ENCODE measurements at regions not wholly inside any gene's neighbourhood (a gene's known extent, or its start where the extent isn't known, plus 50 kb on each side); places are given as distances from the start of the nearest gene placed in this dataset.

DNA sequence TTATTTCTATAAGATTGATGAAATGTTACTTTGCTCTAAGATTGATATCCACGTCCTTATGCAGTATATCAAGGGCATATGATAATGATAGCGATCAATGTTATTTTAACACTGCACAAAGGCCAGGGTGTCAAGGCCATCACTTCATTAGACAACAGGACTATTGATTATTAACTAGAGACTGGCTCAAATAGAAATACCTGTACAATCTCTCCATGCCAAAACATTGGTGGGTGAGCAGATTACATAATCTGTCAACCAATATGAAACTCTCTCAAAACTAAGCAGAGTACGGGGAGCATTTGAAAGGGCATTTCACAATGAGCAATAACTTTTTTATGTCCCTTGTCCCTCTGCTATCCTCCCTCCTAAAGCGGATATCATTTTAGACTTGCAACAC lies 566.5 kb upstream of the PKN2 start:
- Histone ChIP-seq H3K4me1 (ENCODE audit: control insufficient read depth, insufficient read depth, low read length) (no peaks in the 10 kb centered on the region), H3K4me3 (ENCODE audit: low read length) (no peak overlapping the region), H3K27me3 (ENCODE audit: control insufficient read depth, insufficient read depth, low read length, poor library complexity, severe bottlenecking) (no peaks in the 10 kb centered on the region), H3K9ac (ENCODE audit: extremely low read depth, low read length, poor library complexity, severe bottlenecking) (no peak overlapping the region), H3K27ac (ENCODE audit: low read depth, low read length) (no peak overlapping the region), H3K36me3 (ENCODE audit: control insufficient read depth, insufficient read depth, low read length) (no peaks in the 10 kb centered on the region), H3K9me3 (ENCODE audit: control insufficient read depth, low read length) (no peaks in the 10 kb centered on the region)
- TF ChIP-seq, protein P1, sequence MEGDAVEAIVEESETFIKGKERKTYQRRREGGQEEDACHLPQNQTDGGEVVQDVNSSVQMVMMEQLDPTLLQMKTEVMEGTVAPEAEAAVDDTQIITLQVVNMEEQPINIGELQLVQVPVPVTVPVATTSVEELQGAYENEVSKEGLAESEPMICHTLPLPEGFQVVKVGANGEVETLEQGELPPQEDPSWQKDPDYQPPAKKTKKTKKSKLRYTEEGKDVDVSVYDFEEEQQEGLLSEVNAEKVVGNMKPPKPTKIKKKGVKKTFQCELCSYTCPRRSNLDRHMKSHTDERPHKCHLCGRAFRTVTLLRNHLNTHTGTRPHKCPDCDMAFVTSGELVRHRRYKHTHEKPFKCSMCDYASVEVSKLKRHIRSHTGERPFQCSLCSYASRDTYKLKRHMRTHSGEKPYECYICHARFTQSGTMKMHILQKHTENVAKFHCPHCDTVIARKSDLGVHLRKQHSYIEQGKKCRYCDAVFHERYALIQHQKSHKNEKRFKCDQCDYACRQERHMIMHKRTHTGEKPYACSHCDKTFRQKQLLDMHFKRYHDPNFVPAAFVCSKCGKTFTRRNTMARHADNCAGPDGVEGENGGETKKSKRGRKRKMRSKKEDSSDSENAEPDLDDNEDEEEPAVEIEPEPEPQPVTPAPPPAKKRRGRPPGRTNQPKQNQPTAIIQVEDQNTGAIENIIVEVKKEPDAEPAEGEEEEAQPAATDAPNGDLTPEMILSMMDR (conservative IDR thresholded peaks at IDR 0.05) = no peak
- DNase-seq = no peak
- Mint-ChIP-seq H3K27ac (no peak overlapping the region), H3K4me3 (no peak overlapping the region), H3K4me1 (no peaks in the 10 kb centered on the region), H3K9me3 (no peaks in the 10 kb centered on the region), H3K27me3 (ENCODE audit: insufficient read depth) (no peaks in the 10 kb centered on the region), H3K36me3 (ENCODE audit: low read depth) (no peaks in the 10 kb centered on the region)
- 90 to 94% methylated on average over 2 to 4 of the region's 4 CpGs for WGBS, 2 experiments (ENCODE audit: insufficient coverage in 1 of 2, insufficient read length in 1 of 2)

DNA sequence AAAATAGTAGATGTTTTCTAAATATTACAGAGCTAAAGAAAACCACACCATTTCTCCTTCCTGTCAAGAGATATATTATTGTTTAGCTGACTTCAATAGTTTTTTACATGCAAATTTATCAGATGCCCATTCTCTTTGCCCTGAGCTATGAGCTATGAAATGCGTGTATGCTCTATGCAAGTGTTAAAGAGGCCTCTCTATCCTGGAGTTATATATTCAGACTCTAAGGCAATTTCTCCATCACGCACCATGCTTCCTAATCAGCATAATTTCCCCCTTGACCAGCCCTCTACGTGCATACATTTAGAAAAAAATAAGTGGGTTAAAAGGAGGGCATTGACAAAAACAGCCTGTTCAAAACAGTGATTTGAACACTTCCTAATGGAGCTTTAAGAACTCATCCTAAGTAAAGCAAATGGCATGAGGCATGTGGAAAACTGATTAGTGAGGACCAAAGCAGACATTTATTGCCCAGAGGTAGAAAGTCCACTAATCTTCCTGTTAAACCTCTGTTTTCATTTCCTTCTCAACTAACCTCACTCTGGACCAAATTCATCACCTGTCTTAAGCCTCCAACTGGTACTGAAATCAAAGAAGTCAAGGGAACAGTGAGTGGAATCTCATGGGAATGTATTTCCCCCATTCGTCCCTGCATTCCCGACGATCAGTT lies 565.8 kb upstream of the PKN2 start:
- Histone ChIP-seq H3K4me3 (ENCODE audit: low read length) (no peak overlapping the region), H3K27ac (ENCODE audit: low read depth, low read length) (no peak overlapping the region), H3K36me3 (ENCODE audit: control insufficient read depth, insufficient read depth, low read length) (no peaks in the 10 kb centered on the region), H3K9ac (ENCODE audit: extremely low read depth, low read length, poor library complexity, severe bottlenecking) (no peak overlapping the region), H3K9me3 (ENCODE audit: control insufficient read depth, low read length) (no peaks in the 10 kb centered on the region), H3K27me3 (ENCODE audit: control insufficient read depth, insufficient read depth, low read length, poor library complexity, severe bottlenecking) (no peaks in the 10 kb centered on the region), H3K4me1 (ENCODE audit: control insufficient read depth, insufficient read depth, low read length) (no peaks in the 10 kb centered on the region)
- Mint-ChIP-seq H3K27ac (no peak overlapping the region), H3K9me3 (no peaks in the 10 kb centered on the region), H3K4me3 (no peak overlapping the region), H3K36me3 (ENCODE audit: low read depth) (no peaks in the 10 kb centered on the region), H3K4me1 (no peaks in the 10 kb centered on the region), H3K27me3 (ENCODE audit: insufficient read depth) (no peaks in the 10 kb centered on the region)
- no peak for DNase-seq
- TF ChIP-seq, protein P1 (conservative IDR thresholded peaks at IDR 0.05) = no peak
- WGBS, 2 experiments (ENCODE audit: insufficient coverage in 1 of 2, insufficient read length in 1 of 2) = 69 to 77% methylated on average over 3 to 6 of the region's 6 CpGs

DNA sequence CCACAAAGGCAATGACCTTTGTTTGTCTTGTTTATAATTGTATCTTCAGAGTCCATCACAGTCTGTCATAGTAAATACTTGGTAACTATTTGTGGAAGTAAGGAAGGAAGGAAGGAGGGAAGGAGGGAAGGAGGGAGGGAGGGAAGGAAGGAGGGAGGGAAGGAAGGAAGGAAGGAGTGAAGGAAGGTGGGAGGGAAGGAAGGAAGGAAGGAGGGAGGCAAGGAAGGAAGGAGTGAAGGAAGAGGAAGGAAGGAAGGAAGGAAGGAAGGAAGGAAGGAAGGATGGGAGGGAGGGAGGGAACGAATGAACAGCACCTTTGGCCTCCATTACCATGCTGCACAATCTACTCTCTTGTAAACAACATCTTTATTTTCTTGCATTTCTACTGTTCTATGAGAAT lies 559.5 kb upstream of the PKN2 start:
- H3K9me3 ChIP-seq (ENCODE audit: control insufficient read depth, low read length) = no peaks in the 10 kb centered on the region
- TF ChIP-seq, protein P1 (conservative IDR thresholded peaks at IDR 0.05) = no peak
- no peak for DNase-seq
- H3K27me3 ChIP-seq (ENCODE audit: control insufficient read depth, insufficient read depth, low read length, poor library complexity, severe bottlenecking) = no peaks in the 10 kb centered on the region
- no peak overlapping the region for H3K27ac ChIP-seq (ENCODE audit: low read depth, low read length)
- H3K36me3 ChIP-seq (ENCODE audit: control insufficient read depth, insufficient read depth, low read length) = no peaks in the 10 kb centered on the region
- H3K9me3 Mint-ChIP-seq = no peaks in the 10 kb centered on the region
- H3K4me1 ChIP-seq (ENCODE audit: control insufficient read depth, insufficient read depth, low read length) = no peaks in the 10 kb centered on the region
- H3K36me3 Mint-ChIP-seq (ENCODE audit: low read depth) = no peaks in the 10 kb centered on the region
- H3K9ac ChIP-seq (ENCODE audit: extremely low read depth, low read length, poor library complexity, severe bottlenecking) = no peak overlapping the region
- H3K4me3 Mint-ChIP-seq = no peak overlapping the region
- WGBS, 2 experiments (ENCODE audit: insufficient coverage in 1 of 2, insufficient read length in 1 of 2) = no CpG with 5 or more reads among the region's 1 CpG
- H3K4me3 ChIP-seq (ENCODE audit: low read length) = no peak overlapping the region
- no peak overlapping the region for H3K27ac Mint-ChIP-seq
- H3K27me3 Mint-ChIP-seq (ENCODE audit: insufficient read depth) = no peaks in the 10 kb centered on the region
- H3K4me1 Mint-ChIP-seq = peaks cover 5% of the 10 kb centered on the region
